ENCODE measurements at regions not wholly inside any gene's neighbourhood (a gene's known extent, or its start where the extent isn't known, plus 50 kb on each side); places are given as distances from the start of the nearest gene placed in this dataset.
A peak's percentile ranks its signal among the peaks of the same experiment; 100 is the strongest.

DNA sequence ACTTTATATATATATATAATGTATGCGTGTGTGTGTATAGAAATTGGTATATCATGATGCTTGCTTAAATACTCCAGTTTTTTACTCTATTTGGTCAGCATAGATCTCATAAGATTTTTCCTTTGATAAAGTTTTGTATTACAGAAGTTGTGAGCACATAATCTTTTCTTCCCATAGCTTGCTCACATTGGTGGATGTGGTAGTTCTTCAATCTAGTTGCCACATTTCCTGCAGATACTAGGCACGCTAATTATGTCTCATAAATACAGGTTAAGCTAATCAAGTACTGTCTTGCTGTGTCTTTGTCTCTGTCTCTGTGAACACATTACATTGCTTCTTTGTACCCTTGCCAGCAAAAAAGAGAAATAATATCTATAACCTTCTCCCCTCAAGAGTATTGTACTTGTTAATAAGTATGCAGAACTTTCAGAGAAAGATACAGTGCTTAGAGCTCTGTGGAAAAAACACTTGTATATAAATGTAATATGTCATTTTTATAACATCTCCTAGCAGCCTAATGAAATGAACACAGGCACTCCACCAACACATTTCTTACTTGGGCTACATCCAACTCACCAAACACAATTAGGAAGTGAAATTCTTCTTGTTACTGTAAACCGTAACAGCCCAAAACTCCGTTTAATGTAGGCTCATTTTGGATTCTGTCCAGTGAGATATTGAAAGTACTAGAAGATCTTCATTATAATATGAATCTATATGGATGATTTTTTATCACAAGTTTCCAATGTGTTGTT is 306.7 kb upstream of the SLC8A1 start:
- ATAC-seq (ENCODE audit: low read depth), result no peak
- Histone ChIP-seq H3K27me3 (ENCODE audit: insufficient read depth, poor library complexity, severe bottlenecking) (peaks cover 3% of the 10 kb centered on the region), H3K4me1 (ENCODE audit: insufficient read depth, poor library complexity, severe bottlenecking) (no peaks in the 10 kb centered on the region), H3K4me3 (ENCODE audit: severe bottlenecking) (no peak overlapping the region), H3K36me3 (ENCODE audit: low read depth) (no peaks in the 10 kb centered on the region), H3K9me3 (ENCODE audit: severe bottlenecking) (no peaks in the 10 kb centered on the region), H3K27ac (ENCODE audit: poor library complexity, severe bottlenecking) (no peak overlapping the region)
- DNase-seq (ENCODE audit: low spot score), result no peak
- TF ChIP-seq, protein P1, sequence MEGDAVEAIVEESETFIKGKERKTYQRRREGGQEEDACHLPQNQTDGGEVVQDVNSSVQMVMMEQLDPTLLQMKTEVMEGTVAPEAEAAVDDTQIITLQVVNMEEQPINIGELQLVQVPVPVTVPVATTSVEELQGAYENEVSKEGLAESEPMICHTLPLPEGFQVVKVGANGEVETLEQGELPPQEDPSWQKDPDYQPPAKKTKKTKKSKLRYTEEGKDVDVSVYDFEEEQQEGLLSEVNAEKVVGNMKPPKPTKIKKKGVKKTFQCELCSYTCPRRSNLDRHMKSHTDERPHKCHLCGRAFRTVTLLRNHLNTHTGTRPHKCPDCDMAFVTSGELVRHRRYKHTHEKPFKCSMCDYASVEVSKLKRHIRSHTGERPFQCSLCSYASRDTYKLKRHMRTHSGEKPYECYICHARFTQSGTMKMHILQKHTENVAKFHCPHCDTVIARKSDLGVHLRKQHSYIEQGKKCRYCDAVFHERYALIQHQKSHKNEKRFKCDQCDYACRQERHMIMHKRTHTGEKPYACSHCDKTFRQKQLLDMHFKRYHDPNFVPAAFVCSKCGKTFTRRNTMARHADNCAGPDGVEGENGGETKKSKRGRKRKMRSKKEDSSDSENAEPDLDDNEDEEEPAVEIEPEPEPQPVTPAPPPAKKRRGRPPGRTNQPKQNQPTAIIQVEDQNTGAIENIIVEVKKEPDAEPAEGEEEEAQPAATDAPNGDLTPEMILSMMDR (IDR thresholded peaks at IDR 0.05; ENCODE audit: poor library complexity, severe bottlenecking), result no peak

DNA sequence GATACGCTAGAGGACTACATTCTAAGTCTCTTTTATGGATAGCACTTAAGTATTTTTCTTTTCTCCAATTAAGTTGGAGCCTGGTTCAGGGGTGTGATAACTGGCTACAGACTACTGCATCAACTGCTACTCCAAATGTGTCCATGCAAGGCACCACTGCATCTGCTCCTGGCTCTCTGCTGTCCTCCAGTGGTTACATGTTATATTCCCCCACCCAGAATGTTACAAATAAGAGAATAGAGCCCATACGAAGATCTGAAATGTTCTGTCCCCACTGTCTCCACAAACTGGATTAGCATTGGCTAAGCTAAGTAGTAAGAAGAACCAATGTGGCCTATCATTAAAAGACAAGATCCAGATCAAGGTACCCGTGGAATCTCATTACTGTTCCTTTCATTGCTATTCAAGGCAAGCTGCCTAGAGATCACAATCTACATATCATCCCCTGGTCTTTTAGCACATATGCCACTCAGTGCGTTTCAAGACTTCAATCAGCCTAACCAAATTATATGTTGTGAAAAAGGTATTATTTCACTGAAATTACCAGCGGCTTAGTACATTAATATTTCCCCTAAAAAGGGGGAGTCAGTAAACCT is 308.3 kb upstream of the SLC8A1 start:
- Histone ChIP-seq H3K4me1 (ENCODE audit: insufficient read depth, poor library complexity, severe bottlenecking) (no peaks in the 10 kb centered on the region), H3K27ac (ENCODE audit: poor library complexity, severe bottlenecking) (no peak overlapping the region), H3K36me3 (ENCODE audit: low read depth) (no peaks in the 10 kb centered on the region), H3K4me3 (ENCODE audit: severe bottlenecking) (no peak overlapping the region), H3K27me3 (ENCODE audit: insufficient read depth, poor library complexity, severe bottlenecking) (peaks cover 3% of the 10 kb centered on the region), H3K9me3 (ENCODE audit: severe bottlenecking) (no peaks in the 10 kb centered on the region)
- TF ChIP-seq, protein P1 (IDR thresholded peaks at IDR 0.05; ENCODE audit: poor library complexity, severe bottlenecking), result peak; percentile 95
- no peak for DNase-seq (ENCODE audit: low spot score)
- ATAC-seq (ENCODE audit: low read depth), result peak; percentile 79

DNA sequence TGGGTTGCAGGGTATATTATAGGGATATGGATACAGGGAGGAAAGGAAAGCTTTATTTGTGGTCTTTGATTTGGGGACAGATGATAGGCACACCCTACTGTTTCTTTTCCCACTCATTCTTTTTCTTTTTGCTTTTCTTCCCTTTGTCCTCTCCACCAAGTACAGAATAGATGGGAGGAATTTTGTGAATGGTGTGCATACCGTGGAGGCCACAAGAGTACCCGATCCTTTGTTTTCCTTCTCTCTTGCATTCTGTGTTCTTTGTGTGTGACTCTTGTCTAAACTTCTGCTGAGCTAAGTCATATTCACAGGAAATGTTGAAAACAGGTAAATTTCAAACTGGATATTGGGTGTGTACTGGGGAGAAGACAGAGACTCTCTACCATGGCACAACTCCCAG is 321.4 kb upstream of the SLC8A1 start:
- Histone ChIP-seq H3K9me3 (ENCODE audit: severe bottlenecking) (no peaks in the 10 kb centered on the region), H3K4me1 (ENCODE audit: insufficient read depth, poor library complexity, severe bottlenecking) (no peaks in the 10 kb centered on the region), H3K36me3 (ENCODE audit: low read depth) (no peaks in the 10 kb centered on the region), H3K27me3 (ENCODE audit: insufficient read depth, poor library complexity, severe bottlenecking) (no peaks in the 10 kb centered on the region), H3K4me3 (ENCODE audit: severe bottlenecking) (no peak overlapping the region), H3K27ac (ENCODE audit: poor library complexity, severe bottlenecking) (no peak overlapping the region)
- ATAC-seq (ENCODE audit: low read depth) (no peak), DNase-seq (ENCODE audit: low spot score) (no peak)
- TF ChIP-seq, protein P1 (IDR thresholded peaks at IDR 0.05; ENCODE audit: poor library complexity, severe bottlenecking), result no peak

DNA sequence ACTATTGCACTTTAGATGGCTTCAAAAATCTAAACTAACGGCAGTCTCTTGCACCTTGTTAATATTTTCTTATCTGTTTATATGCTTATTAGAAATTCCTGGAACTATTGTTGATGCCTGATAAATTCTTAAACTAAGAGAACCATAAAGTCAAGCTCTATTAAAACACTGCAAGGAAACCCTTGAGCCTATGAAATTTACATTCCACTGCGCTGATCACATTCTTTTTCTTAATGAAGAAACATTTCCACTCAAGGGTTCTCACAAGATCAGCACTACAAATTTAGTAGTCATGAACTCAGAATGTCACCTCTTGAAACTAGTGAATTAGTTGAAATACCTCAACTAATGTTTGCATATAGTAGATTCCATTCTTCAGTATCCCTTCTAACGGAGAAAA is 331.8 kb upstream of the SLC8A1 start:
- H3K9me3 ChIP-seq (ENCODE audit: severe bottlenecking), result no peaks in the 10 kb centered on the region
- no peak overlapping the region for H3K4me3 ChIP-seq (ENCODE audit: severe bottlenecking)
- DNase-seq (ENCODE audit: low spot score) (no peak), ATAC-seq (ENCODE audit: low read depth) (no peak)
- TF ChIP-seq, protein P1 (IDR thresholded peaks at IDR 0.05; ENCODE audit: poor library complexity, severe bottlenecking), result no peak
- no peaks in the 10 kb centered on the region for H3K36me3 ChIP-seq (ENCODE audit: low read depth)
- H3K27ac ChIP-seq (ENCODE audit: poor library complexity, severe bottlenecking), result no peak overlapping the region
- H3K4me1 ChIP-seq (ENCODE audit: insufficient read depth, poor library complexity, severe bottlenecking), result no peaks in the 10 kb centered on the region
- H3K27me3 ChIP-seq (ENCODE audit: insufficient read depth, poor library complexity, severe bottlenecking), result no peaks in the 10 kb centered on the region

DNA sequence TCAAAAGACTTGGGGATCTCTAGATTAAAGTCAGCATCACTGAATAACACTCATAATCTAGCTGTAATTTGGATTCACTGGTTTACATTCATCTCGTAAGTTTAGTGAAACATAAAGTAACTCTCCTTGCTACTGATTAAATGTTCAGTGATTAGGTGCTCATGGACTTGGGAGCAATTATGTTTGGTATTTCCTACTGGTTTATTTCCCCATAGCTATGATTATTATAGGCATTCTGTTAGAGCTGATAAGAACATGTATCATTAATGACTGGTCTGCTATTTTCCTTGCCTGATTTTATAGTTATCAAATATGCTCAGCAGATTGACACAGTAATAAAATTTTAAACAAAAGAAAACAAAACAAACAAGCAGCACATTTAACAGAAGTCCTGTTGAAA is 334.7 kb upstream of the SLC8A1 start:
- TF ChIP-seq, protein P1 (IDR thresholded peaks at IDR 0.05; ENCODE audit: poor library complexity, severe bottlenecking), result no peak
- DNase-seq (ENCODE audit: low spot score), result no peak

More for the DNA sequence above, 334.7 kb upstream of the SLC8A1 start:
- H3K27ac ChIP-seq (ENCODE audit: poor library complexity, severe bottlenecking), result no peak overlapping the region
- H3K9me3 ChIP-seq (ENCODE audit: severe bottlenecking), result no peaks in the 10 kb centered on the region
- no peaks in the 10 kb centered on the region for H3K36me3 ChIP-seq (ENCODE audit: low read depth)
- H3K4me3 ChIP-seq (ENCODE audit: severe bottlenecking), result no peak overlapping the region
- ATAC-seq (ENCODE audit: low read depth), result no peak
- no peaks in the 10 kb centered on the region for H3K27me3 ChIP-seq (ENCODE audit: insufficient read depth, poor library complexity, severe bottlenecking)
- H3K4me1 ChIP-seq (ENCODE audit: insufficient read depth, poor library complexity, severe bottlenecking), result no peaks in the 10 kb centered on the region

Measured in RWPE2 (cell line).